A673 (cell line): ENCODE measurements at regions not wholly inside any gene's neighbourhood (a gene's known extent, or its start where the extent isn't known, plus 50 kb on each side); places are given as distances from the start of the nearest gene placed in this dataset.

Experiments
- CTCF ChIP-seq: fragments of 300-800, 200-600 bp; sonication (generic); conservative IDR thresholded peaks from 2 replicates; pipeline ENCODE4 v1.5.1; 2017; ENCODE audit warnings: low read depth, mild to moderate bottlenecking, antibody characterized with exemption, low read length, moderate library complexity, mixed read lengths
- EZH2 ChIP-seq: fragments of 200-600 bp; sonication (generic); IDR thresholded peaks from 2 replicates; pipeline ENCODE4 v1.6.1; 2017; ENCODE audit warnings: borderline replicate concordance, low read depth, mild to moderate bottlenecking, mixed read lengths, antibody characterized with exemption, low read length; ENCODE audit not compliant: poor library complexity, severe bottlenecking

GRCh38 chr12:18810537-18811253, 72.8 kb downstream of the CAPZA3 start:
- TF ChIP-seq CTCF (no peak), EZH2 (no peak)
